Glutamatergic neuron (in vitro differentiated cells): ENCODE measurements at regions not wholly inside any gene's neighbourhood (a gene's known extent, or its start where the extent isn't known, plus 50 kb on each side); places are given as distances from the start of the nearest gene placed in this dataset.

ENCODE experiments used
- DNase-seq: peaks from one replicate; pipeline ENCODE4 v3.0.0; 2022
- H3K27ac Mint-ChIP-seq: one replicate; pipeline ENCODE4 v1.8.0; 2020; ENCODE audit warnings: mild to moderate bottlenecking, mixed read lengths, inconsistent platforms; ENCODE audit not compliant: unreplicated experiment
- H3K27me3 Mint-ChIP-seq: one replicate; pipeline ENCODE4 v1.8.0; 2020; ENCODE audit warnings: mild to moderate bottlenecking, moderate library complexity, mixed read lengths, inconsistent platforms; ENCODE audit not compliant: unreplicated experiment
- H3K36me3 Mint-ChIP-seq: one replicate; pipeline ENCODE4 v1.8.0; 2020; ENCODE audit warnings: mild to moderate bottlenecking, mixed read lengths, inconsistent platforms; ENCODE audit not compliant: unreplicated experiment
- H3K4me1 Mint-ChIP-seq: one replicate; pipeline ENCODE4 v1.8.0; 2020; ENCODE audit warnings: mild to moderate bottlenecking, low read depth, mixed read lengths, inconsistent platforms; ENCODE audit not compliant: unreplicated experiment
- H3K4me3 Mint-ChIP-seq: one replicate; pipeline ENCODE4 v1.8.0; 2020; ENCODE audit warnings: mild to moderate bottlenecking, mixed read lengths, inconsistent platforms; ENCODE audit not compliant: unreplicated experiment
- H3K9me3 Mint-ChIP-seq: one replicate; pipeline ENCODE4 v1.8.0; 2020; ENCODE audit warnings: mild to moderate bottlenecking, moderate library complexity, mixed read lengths, inconsistent platforms; ENCODE audit not compliant: unreplicated experiment
- CTCF ChIP-seq: fragments of 200-600 bp; sonication (generic); IDR thresholded peaks from one replicate; pipeline ENCODE4 v1.5.0; 2021; ENCODE audit not compliant: partially characterized antibody, unreplicated experiment

- TF ChIP-seq CTCF, result no peak
- Mint-ChIP-seq H3K27me3 (no peaks in the 10 kb centered on the region), H3K36me3 (no peaks in the 10 kb centered on the region), H3K4me3 (no peak overlapping the region), H3K9me3 (peaks cover 2% of the 10 kb centered on the region), H3K27ac (no peak overlapping the region), H3K4me1 (peaks cover 8% of the 10 kb centered on the region)
- no peak for DNase-seq
Measured at GRCh38 chr12:73531752-73532151, 1005.9 kb upstream of the ATXN7L3B start.

GRCh38 chr12:73547421-73547820 lies 990.2 kb upstream of the ATXN7L3B start:
- no peaks in the 10 kb centered on the region for H3K9me3 Mint-ChIP-seq
- no peak for DNase-seq
- H3K4me3 Mint-ChIP-seq, result no peak overlapping the region
- no peaks in the 10 kb centered on the region for H3K4me1 Mint-ChIP-seq
- no peak for TF ChIP-seq CTCF
- no peaks in the 10 kb centered on the region for H3K36me3 Mint-ChIP-seq
- no peak overlapping the region for H3K27ac Mint-ChIP-seq
- no peaks in the 10 kb centered on the region for H3K27me3 Mint-ChIP-seq

- peaks cover 10% of the 10 kb centered on the region for H3K4me1 Mint-ChIP-seq
- H3K27ac Mint-ChIP-seq, result no peak overlapping the region
- H3K27me3 Mint-ChIP-seq, result no peaks in the 10 kb centered on the region
- TF ChIP-seq CTCF, result no peak
- no peaks in the 10 kb centered on the region for H3K36me3 Mint-ChIP-seq
- peaks cover 2% of the 10 kb centered on the region for H3K9me3 Mint-ChIP-seq
- DNase-seq, result no peak
- no peak overlapping the region for H3K4me3 Mint-ChIP-seq
Measured at GRCh38 chr12:73585136-73585535, 952.5 kb upstream of the ATXN7L3B start.

- Mint-ChIP-seq H3K4me3 (no peak overlapping the region), H3K27ac (no peak overlapping the region), H3K4me1 (peaks cover 10% of the 10 kb centered on the region), H3K36me3 (no peaks in the 10 kb centered on the region), H3K27me3 (peaks cover 2% of the 10 kb centered on the region), H3K9me3 (no peaks in the 10 kb centered on the region)
- TF ChIP-seq CTCF, result no peak
- no peak for DNase-seq
Measured at GRCh38 chr12:73589220-73589619, 948.4 kb upstream of the ATXN7L3B start.

- no peaks in the 10 kb centered on the region for H3K36me3 Mint-ChIP-seq
- H3K9me3 Mint-ChIP-seq, result no peaks in the 10 kb centered on the region
- H3K4me1 Mint-ChIP-seq, result no peaks in the 10 kb centered on the region
- H3K27ac Mint-ChIP-seq, result no peak overlapping the region
- no peak for DNase-seq
- TF ChIP-seq CTCF, result no peak
- H3K27me3 Mint-ChIP-seq, result no peaks in the 10 kb centered on the region
- H3K4me3 Mint-ChIP-seq, result no peak overlapping the region
Measured at GRCh38 chr12:73598626-73599025, 939.0 kb upstream of the ATXN7L3B start.
